Uterus (tissue), 3 donors: ENCODE measurements at regions not wholly inside any gene's neighbourhood (a gene's known extent, or its start where the extent isn't known, plus 50 kb on each side); places are given as distances from the start of the nearest gene placed in this dataset.

Source experiments
- DNase-seq, 2 donors: peaks; one replicate each; pipeline ENCODE4 v3.0.0-alpha.2; 2019 to 2020
- H3K27ac ChIP-seq, 2 donors: fragments of 200-600 bp; sonication (generic); 1 replicate in 1 of 2; 2 replicates in 1 of 2; pipeline ENCODE4 v1.5.1; 2016 to 2018
- H3K27me3 ChIP-seq, 2 donors: fragments of 200-600 bp; sonication (generic); one replicate each; pipeline ENCODE4 v1.5.1; 2018 to 2019; ENCODE audit warnings: control low read depth in 1 of 2
- H3K36me3 ChIP-seq, 2 donors: fragments of 200-600 bp; sonication (generic); one replicate each; pipeline ENCODE4 v1.5.1; 2019; ENCODE audit warnings: control low read depth in 1 of 2
- H3K4me1 ChIP-seq, 2 donors: fragments of 200-600 bp; sonication (generic); one replicate each; pipeline ENCODE4 v1.5.1; 2018 to 2019; ENCODE audit warnings: control low read depth in 1 of 2
- H3K4me3 ChIP-seq, 2 donors: fragments of 200-600 bp; sonication (generic); 1 replicate in 1 of 2; 2 replicates in 1 of 2; pipeline ENCODE4 v1.5.1; 2018 to 2019; ENCODE audit warnings: mild to moderate bottlenecking in 1 of 2
- H3K9me3 ChIP-seq, 2 donors: fragments of 200-600 bp; sonication (generic); one replicate each; pipeline ENCODE4 v1.5.1; 2019; ENCODE audit warnings: control low read depth in 1 of 2
- POLR2A ChIP-seq, 2 donors: fragments of 450-650 bp; IDR thresholded peaks; one replicate each; pipeline ENCODE4 v1.6.1; 2016; ENCODE audit warnings: antibody characterized with exemption in 2 of 2, mild to moderate bottlenecking in 1 of 2, moderate library complexity in 1 of 2
- intact Hi-C: fragments of 100-400 bp; cut with DNase I; formaldehyde crosslinking; loops from one replicate; pipeline ENCODE4 v1.15.1; 2023; ENCODE audit warnings: low total_unique reads
- TF ChIP-seq, protein P1 (sequence below), 4 experiments: fragments of 200-600 bp in 2 of 4; fragments of 450-650 bp in 2 of 4; sonication (generic) in 2 of 4; IDR thresholded peaks; one replicate each; pipeline ENCODE4 v1.5.1; 2016 to 2019; ENCODE audit warnings: antibody characterized with exemption in 4 of 4, mild to moderate bottlenecking in 2 of 4, moderate library complexity in 1 of 4
- donor health status: DM: yes; HTN: yes; CAD: no.

- no peaks in the 10 kb centered on the region for H3K36me3 ChIP-seq
- H3K4me3 ChIP-seq: no peak overlapping the region
- H3K27ac ChIP-seq: no peak overlapping the region
- H3K27me3 ChIP-seq: no peaks in the 10 kb centered on the region
- H3K9me3 ChIP-seq: no peaks in the 10 kb centered on the region
- TF ChIP-seq POLR2A (IDR thresholded peaks at IDR 0.05): no peak
- TF ChIP-seq, protein P1, sequence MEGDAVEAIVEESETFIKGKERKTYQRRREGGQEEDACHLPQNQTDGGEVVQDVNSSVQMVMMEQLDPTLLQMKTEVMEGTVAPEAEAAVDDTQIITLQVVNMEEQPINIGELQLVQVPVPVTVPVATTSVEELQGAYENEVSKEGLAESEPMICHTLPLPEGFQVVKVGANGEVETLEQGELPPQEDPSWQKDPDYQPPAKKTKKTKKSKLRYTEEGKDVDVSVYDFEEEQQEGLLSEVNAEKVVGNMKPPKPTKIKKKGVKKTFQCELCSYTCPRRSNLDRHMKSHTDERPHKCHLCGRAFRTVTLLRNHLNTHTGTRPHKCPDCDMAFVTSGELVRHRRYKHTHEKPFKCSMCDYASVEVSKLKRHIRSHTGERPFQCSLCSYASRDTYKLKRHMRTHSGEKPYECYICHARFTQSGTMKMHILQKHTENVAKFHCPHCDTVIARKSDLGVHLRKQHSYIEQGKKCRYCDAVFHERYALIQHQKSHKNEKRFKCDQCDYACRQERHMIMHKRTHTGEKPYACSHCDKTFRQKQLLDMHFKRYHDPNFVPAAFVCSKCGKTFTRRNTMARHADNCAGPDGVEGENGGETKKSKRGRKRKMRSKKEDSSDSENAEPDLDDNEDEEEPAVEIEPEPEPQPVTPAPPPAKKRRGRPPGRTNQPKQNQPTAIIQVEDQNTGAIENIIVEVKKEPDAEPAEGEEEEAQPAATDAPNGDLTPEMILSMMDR (IDR thresholded peaks at IDR 0.05): no peak
- H3K4me1 ChIP-seq: no peaks in the 10 kb centered on the region
- no peak for DNase-seq
- intact Hi-C loops: no loop called here
Observed at GRCh38 chr1:24999906-25000305, 69.8 kb upstream of the RUNX3 start.

DNA sequence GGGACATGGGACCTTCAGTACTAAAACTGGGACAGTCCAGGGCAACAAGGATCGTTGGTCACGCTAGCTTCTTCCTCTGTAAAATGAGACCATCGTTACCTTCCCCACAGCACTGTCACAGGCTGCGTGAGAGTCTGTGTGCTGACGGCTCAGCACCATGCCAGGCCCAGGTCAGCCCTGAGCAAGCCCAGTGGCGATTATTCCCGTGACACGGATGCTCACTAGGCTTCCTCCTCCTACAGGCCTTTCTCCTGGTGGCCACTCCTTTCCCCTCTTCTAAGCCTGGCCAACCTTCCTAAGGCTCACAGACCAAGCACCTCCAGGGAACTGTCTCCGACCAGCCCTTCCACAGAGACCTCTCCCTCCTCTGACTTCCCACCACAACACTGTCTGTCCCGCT, 69.3 kb upstream of the RUNX3 start:
- TF ChIP-seq, protein P1 (IDR thresholded peaks at IDR 0.05): no peak
- no peak for TF ChIP-seq POLR2A (IDR thresholded peaks at IDR 0.05)
- intact Hi-C loops: no loop called here
- H3K36me3 ChIP-seq: no peaks in the 10 kb centered on the region
- DNase-seq: no peak
- no peak overlapping the region for H3K27ac ChIP-seq
- H3K4me3 ChIP-seq: no peak overlapping the region
- no peaks in the 10 kb centered on the region for H3K9me3 ChIP-seq
- no peaks in the 10 kb centered on the region for H3K4me1 ChIP-seq
- H3K27me3 ChIP-seq: no peaks in the 10 kb centered on the region

DNA sequence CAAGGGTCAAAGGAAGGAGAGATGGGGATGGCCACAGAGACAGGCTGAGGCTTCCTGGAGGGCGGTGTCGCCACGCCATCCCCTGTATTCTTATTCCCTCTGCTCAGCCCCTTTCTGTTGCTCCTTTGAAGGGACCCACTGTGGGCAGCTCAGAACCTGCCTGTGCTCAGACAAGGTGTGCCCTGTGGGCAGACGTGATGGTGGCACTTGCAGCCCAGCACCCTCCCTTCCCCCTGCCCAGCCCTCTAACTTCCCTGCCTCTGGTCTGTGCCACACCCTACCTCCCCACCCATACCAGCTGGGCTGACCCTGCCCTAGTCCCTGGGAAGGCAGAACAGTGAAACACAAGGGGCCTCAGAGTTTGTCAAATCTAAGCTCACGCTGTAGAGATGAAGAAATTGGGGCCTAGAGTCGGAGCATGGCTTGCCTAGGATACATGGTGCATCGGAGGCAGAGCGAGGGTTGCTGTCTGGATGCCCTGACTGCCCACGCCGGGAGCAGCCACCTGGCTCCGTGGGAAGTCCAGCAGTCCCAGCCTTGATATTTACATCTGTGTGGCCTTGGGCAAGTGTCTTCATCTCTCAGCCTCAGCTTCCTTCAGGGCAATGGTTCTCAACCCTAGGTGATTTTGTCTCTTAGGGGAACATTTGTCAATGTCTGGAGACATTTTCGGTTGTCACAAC, 68.6 kb upstream of the RUNX3 start:
- no peaks in the 10 kb centered on the region for H3K27me3 ChIP-seq
- H3K4me3 ChIP-seq: no peak overlapping the region
- H3K4me1 ChIP-seq: no peaks in the 10 kb centered on the region
- intact Hi-C loops: no loop called here
- TF ChIP-seq POLR2A (IDR thresholded peaks at IDR 0.05): no peak
- TF ChIP-seq, protein P1 (IDR thresholded peaks at IDR 0.05): no peak
- H3K27ac ChIP-seq: no peak overlapping the region
- H3K36me3 ChIP-seq: no peaks in the 10 kb centered on the region
- no peak for DNase-seq
- H3K9me3 ChIP-seq: no peaks in the 10 kb centered on the region

DNA sequence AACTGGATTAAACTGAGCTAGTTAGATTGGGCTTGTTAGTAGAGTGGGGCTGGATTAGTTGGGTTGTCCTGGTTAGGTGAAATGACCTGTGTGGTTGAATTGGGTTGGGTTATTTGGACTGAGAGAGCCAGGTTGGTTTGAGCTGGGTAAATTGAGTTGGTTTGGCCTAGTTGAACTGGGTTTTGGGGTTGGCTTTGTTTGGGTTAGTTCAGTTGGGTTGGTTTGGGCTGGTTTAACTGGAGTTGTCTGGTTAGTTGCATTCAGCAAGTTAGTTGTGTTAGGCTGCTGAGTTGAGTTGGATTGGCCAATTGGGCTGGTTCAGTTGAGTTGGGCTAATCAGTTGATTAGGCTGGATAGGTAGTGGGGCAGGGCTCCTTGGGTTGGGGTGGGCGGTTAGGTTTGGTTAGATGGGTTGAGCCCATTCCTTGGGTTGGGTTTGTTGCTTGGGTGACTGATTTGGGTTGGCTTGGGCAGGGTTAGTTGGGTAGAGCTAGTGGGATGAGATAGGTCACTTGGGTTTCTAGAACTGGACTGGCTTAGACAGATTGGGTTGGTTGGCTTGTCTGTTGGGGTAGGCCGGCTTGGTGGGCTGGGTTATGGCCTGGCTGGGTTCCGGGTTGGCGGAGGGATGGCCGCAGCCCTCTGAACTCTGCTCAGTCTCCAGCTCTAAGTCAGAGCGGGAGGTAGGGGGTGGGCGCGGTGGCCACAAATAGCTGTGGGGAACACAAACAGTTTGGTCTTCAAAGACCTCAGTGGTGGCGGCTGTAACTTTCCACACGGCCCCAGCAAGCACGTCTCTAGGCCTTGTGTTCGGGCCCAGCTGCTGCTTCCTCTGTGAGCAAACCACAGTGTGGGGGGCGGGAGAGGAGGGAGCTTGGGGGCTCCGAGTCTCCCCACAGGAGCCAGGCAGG, 67.2 kb upstream of the RUNX3 start:
- Histone ChIP-seq H3K4me3 (no peak overlapping the region), H3K27me3 (no peaks in the 10 kb centered on the region), H3K27ac (no peak overlapping the region), H3K36me3 (no peaks in the 10 kb centered on the region), H3K9me3 (no peaks in the 10 kb centered on the region), H3K4me1 (no peaks in the 10 kb centered on the region)
- TF ChIP-seq, protein P1 (IDR thresholded peaks at IDR 0.05): no peak
- no peak for TF ChIP-seq POLR2A (IDR thresholded peaks at IDR 0.05)
- intact Hi-C loops: no loop called here
- no peak for DNase-seq

- TF ChIP-seq, protein P1 (IDR thresholded peaks at IDR 0.05): no peak
- TF ChIP-seq POLR2A (IDR thresholded peaks at IDR 0.05): no peak
- H3K4me3 ChIP-seq: no peak overlapping the region
- no peaks in the 10 kb centered on the region for H3K36me3 ChIP-seq
- DNase-seq: no peak
- H3K27me3 ChIP-seq: no peaks in the 10 kb centered on the region
- no peak overlapping the region for H3K27ac ChIP-seq
- H3K9me3 ChIP-seq: no peaks in the 10 kb centered on the region
- H3K4me1 ChIP-seq: no peaks in the 10 kb centered on the region
- intact Hi-C loops: no loop called here
Observed at GRCh38 chr1:24996456-24996855, 66.4 kb upstream of the RUNX3 start.
